CD4-positive, alpha-beta T cell (primary cell): ENCODE measurements at regions not wholly inside any gene's neighbourhood (a gene's known extent, or its start where the extent isn't known, plus 50 kb on each side); places are given as distances from the start of the nearest gene placed in this dataset.

Experiments used
- ATAC-seq: fragments of 200-7000 bp; cut with Tn5 transposase; one replicate; pipeline ENCODE4 v1.10.0; 2022; ENCODE audit warnings: mild to moderate bottlenecking; ENCODE audit not compliant: poor library complexity
- CTCF ChIA-PET: fragments of 350-600 bp; sonication (Branson Sonifier 250); formaldehyde crosslinking; loops from one replicate; lab custom pipeline; 2021; ENCODE audit warnings: antibody characterized with exemption, inconsistent platforms; lab: Charles Lee
- POLR2A ChIA-PET: fragments of 350-600 bp; sonication (Branson Sonifier 250); formaldehyde crosslinking; loops from one replicate; lab custom pipeline; 2021; ENCODE audit warnings: antibody characterized with exemption, inconsistent platforms; lab: Charles Lee
- DNase-seq, 14 experiments: peaks; one replicate each; pipeline ENCODE4 v3.0.0-alpha.2; 2013 to 2020; ENCODE audit warnings: mixed read lengths in 2 of 14
- H3K27ac ChIP-seq, 2 donors: one replicate each; pipeline versions ENCODE4 v1.5.1 to v1.7.0; 2013; ENCODE audit warnings: low read length in 2 of 2, low read depth in 1 of 2, mild to moderate bottlenecking in 1 of 2
- H3K27me3 ChIP-seq, 2 experiments: 1 replicate in 1 of 2; 2 replicates in 1 of 2; pipeline versions ENCODE4 v1.6.1 to v1.7.0; 2013; ENCODE audit warnings: low read length in 2 of 2, control low read depth in 1 of 2, mild to moderate bottlenecking in 1 of 2, moderate library complexity in 1 of 2; ENCODE audit not compliant: insufficient read depth in 2 of 2, control insufficient read depth in 1 of 2
- H3K36me3 ChIP-seq: one replicate; pipeline ENCODE4 v1.6.1; 2013; ENCODE audit warnings: low read length, control low read depth; ENCODE audit not compliant: insufficient read depth
- H3K4me1 ChIP-seq: one replicate; pipeline ENCODE4 v1.6.1; 2013; ENCODE audit warnings: low read length, control low read depth; ENCODE audit not compliant: insufficient read depth
- H3K4me3 ChIP-seq: one replicate; pipeline ENCODE4 v1.5.1; 2013; ENCODE audit warnings: mild to moderate bottlenecking, low read length, moderate library complexity
- H3K9me3 ChIP-seq, 2 experiments: 1 replicate in 1 of 2; 2 replicates in 1 of 2; pipeline versions ENCODE4 v1.6.1 to v1.7.0; 2013; ENCODE audit warnings: low read length in 2 of 2, mild to moderate bottlenecking in 2 of 2, control low read depth in 1 of 2, moderate library complexity in 1 of 2; ENCODE audit not compliant: control insufficient read depth in 1 of 2, insufficient read depth in 1 of 2
- H3K27ac Mint-ChIP-seq: one replicate; pipeline ENCODE4 v1.8.0; 2020; ENCODE audit warnings: mixed read lengths
- H3K27me3 Mint-ChIP-seq: one replicate; pipeline ENCODE4 v1.8.0; 2021; ENCODE audit warnings: mixed read lengths
- H3K36me3 Mint-ChIP-seq: one replicate; pipeline ENCODE4 v1.8.0; 2021; ENCODE audit warnings: low read depth, mixed read lengths
- H3K4me1 Mint-ChIP-seq: one replicate; pipeline ENCODE4 v1.8.0; 2021; ENCODE audit warnings: low read depth, mixed read lengths
- H3K4me3 Mint-ChIP-seq: one replicate; pipeline ENCODE4 v1.8.0; 2020; ENCODE audit warnings: mild to moderate bottlenecking, mixed read lengths
- H3K9me3 Mint-ChIP-seq: one replicate; pipeline ENCODE4 v1.8.0; 2020; ENCODE audit warnings: mixed read lengths
- CTCF ChIP-seq: fragments of 200-600 bp; IDR thresholded peaks from one replicate; pipeline ENCODE4 v1.8.0; 2022; ENCODE audit warnings: antibody characterized with exemption, mild to moderate bottlenecking
- intact Hi-C, 2 experiments: fragments of 100-400 bp; cut with DNase I in 1 of 2; cut with micrococcal nuclease in 1 of 2; formaldehyde crosslinking; loops; one replicate each; pipeline versions ENCODE4 v1.15.1 to v1.9.0; 2023 to 2025; cut with DNase I, micrococcal nuclease

- no peak for TF ChIP-seq CTCF
- intact Hi-C loops, result no loop called here
- Mint-ChIP-seq H3K27me3 (no peaks in the 10 kb centered on the region), H3K9me3 (peaks cover 9% of the 10 kb centered on the region), H3K36me3 (no peaks in the 10 kb centered on the region), H3K4me1 (no peaks in the 10 kb centered on the region), H3K27ac (no peak overlapping the region), H3K4me3 (no peak overlapping the region)
- ATAC-seq, result no peak
- Histone ChIP-seq H3K27me3 (no peaks in the 10 kb centered on the region), H3K27ac (no peak overlapping the region), H3K9me3 (no peaks in the 10 kb centered on the region), H3K36me3 (no peaks in the 10 kb centered on the region), H3K4me3 (no peak overlapping the region), H3K4me1 (no peaks in the 10 kb centered on the region)
- DNase-seq, result no peak
- POLR2A ChIA-PET, result no interaction called here
- CTCF ChIA-PET, result no interaction called here
Measured at GRCh38 chr14:42138406-42138805, 531.7 kb downstream of the LRFN5 start.

DNA sequence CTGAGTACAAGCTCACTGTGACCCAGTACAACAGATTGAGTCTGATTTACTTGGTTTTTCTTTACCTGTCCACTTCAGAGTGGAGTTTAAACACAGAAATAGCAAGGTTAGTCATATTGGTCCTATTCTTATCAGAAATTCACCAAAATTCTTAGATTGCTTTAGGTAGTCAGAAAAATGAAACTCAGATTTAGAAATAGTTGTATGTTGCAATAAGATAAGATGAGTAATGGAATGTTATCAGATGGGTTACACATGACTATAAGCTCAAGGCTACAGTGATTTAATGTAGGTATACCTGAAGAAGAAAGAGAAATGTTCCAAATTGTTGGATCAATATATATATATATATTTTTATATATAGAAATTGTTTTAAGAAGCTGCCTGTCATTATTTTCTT, 524.1 kb downstream of the LRFN5 start:
- Histone ChIP-seq H3K27me3 (no peaks in the 10 kb centered on the region), H3K4me3 (no peak overlapping the region), H3K9me3 (peaks cover 0 to 5% of the 10 kb centered on the region in 2 experiments), H3K36me3 (no peaks in the 10 kb centered on the region), H3K27ac (no peak overlapping the region), H3K4me1 (no peaks in the 10 kb centered on the region)
- CTCF ChIA-PET, result no interaction called here
- Mint-ChIP-seq H3K36me3 (no peaks in the 10 kb centered on the region), H3K4me1 (no peaks in the 10 kb centered on the region), H3K9me3 (peaks cover 17% of the 10 kb centered on the region), H3K27ac (no peak overlapping the region), H3K27me3 (no peaks in the 10 kb centered on the region), H3K4me3 (no peak overlapping the region)
- intact Hi-C loops, result no loop called here
- POLR2A ChIA-PET, result no interaction called here
- ATAC-seq (no peak), DNase-seq (no peak)
- TF ChIP-seq CTCF, result no peak

DNA sequence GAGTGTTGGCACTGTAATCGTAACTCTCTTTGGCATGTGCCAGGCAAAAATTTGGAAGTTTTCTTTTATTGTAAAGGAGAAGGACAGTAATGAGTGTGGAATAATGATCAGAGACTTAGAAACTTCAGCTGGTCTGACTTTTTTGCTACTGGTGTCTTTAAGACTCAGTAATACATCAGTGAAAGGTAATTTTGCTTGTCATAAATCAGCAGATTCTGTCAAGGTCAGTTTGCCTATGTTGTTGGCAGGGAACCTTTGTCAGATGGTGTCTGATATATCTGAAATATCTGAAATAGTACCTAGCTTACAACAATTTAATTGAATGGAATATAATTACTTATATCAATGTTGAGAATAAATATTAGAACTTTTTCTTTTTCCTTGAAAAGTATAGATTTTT, 516.9 kb downstream of the LRFN5 start:
- DNase-seq (no peak), ATAC-seq (no peak)
- H3K9me3 ChIP-seq, result no peaks in the 10 kb centered on the region
- no peak overlapping the region for H3K27ac ChIP-seq
- no peak for TF ChIP-seq CTCF
- no peaks in the 10 kb centered on the region for H3K27me3 ChIP-seq
- Mint-ChIP-seq H3K36me3 (no peaks in the 10 kb centered on the region), H3K27ac (no peak overlapping the region), H3K4me3 (no peak overlapping the region), H3K27me3 (no peaks in the 10 kb centered on the region), H3K9me3 (peaks cover 11% of the 10 kb centered on the region), H3K4me1 (no peaks in the 10 kb centered on the region)
- H3K4me1 ChIP-seq, result no peaks in the 10 kb centered on the region
- H3K4me3 ChIP-seq, result no peak overlapping the region
- ChIA-PET CTCF (no interaction called here), POLR2A (no interaction called here)
- no peaks in the 10 kb centered on the region for H3K36me3 ChIP-seq
- intact Hi-C loops, result no loop called here
